Activated CD4-positive, alpha-beta T cell treated with anti-CD3 and anti-CD28 coated beads for 1 hour (primary cell): ENCODE measurements at regions not wholly inside any gene's neighbourhood (a gene's known extent, or its start where the extent isn't known, plus 50 kb on each side); places are given as distances from the start of the nearest gene placed in this dataset.

Experiments
- DNase-seq: peaks from one replicate; pipeline ENCODE4 v3.0.0-alpha.2; 2020

DNA sequence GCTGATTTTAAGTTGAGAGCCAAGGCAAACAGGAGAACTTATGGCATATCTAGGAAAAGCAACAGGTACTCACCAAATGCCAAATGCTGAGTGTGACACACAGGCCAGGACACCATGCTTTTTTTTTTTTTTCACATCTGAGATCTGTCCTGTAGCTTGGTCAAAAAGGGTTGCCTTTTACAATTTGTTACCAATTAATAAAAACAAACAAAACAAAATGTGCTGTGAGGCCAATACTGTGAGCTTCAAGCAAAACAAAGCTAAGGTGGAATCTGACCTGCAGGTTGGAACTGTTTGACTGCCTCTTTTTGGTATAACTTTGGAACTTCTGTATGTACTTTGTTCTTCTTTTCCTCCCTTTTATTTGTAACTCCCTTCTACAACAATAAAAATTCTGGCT, 548.5 kb upstream of the IGFBP7 start:
- DNase-seq: no peak

DNA sequence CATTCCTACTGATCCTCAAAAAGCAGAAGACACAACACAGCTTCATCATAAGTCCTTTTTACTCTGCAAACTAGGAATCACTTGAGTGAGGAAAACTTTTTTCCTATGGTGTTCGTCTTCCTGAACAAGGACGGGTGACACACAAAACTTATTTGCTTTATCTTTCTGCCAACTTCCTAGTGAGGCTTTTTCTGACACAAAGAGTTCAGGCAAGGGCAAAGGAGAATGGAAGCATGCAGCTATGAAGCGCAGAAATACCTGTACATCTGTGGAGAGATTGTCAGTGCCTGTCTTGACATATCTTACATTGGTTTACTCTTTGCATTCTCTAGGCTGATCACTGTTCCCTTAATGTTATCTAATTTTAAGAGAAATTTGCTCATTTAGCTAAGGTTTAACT, 548.0 kb upstream of the IGFBP7 start:
- DNase-seq: no peak

DNA sequence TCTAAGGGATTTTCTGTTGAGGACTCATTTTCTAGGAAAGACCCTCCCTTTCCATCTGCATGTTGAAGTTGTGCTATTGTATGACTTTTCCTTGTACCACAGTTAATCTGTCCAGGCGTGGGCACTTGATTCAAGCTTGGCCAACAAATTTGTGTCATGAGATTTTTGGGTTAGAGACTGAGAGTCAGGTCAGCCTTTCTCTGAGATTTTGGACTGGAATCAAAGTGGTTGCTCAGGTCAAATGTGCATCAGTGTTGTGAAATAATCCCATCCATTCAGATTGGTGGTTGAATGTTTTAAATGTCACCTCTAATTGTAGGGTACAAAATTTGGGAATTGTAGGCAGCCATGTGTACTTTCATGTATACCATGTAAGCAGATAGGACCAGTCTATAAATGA, 545.2 kb upstream of the IGFBP7 start:
- DNase-seq: no peak

DNA sequence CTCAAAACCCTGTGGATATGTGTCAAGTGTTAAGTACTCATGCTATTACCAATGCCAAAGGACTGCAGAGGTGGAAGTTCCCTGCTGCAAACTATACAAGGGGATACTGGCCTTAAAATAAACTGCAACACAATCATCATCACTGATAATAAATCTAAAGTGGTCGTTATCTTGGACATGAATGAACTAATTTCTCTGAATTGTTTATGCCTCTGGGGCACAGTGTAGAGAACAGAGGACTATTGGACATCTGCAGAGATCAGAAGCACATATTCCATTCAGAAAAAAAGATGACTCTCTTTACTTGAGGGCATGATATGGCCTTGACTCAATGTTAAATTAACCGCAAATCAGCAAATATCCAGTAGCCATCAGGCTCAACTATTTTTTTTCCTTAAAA, 542.6 kb upstream of the IGFBP7 start:
- no peak for DNase-seq

DNA sequence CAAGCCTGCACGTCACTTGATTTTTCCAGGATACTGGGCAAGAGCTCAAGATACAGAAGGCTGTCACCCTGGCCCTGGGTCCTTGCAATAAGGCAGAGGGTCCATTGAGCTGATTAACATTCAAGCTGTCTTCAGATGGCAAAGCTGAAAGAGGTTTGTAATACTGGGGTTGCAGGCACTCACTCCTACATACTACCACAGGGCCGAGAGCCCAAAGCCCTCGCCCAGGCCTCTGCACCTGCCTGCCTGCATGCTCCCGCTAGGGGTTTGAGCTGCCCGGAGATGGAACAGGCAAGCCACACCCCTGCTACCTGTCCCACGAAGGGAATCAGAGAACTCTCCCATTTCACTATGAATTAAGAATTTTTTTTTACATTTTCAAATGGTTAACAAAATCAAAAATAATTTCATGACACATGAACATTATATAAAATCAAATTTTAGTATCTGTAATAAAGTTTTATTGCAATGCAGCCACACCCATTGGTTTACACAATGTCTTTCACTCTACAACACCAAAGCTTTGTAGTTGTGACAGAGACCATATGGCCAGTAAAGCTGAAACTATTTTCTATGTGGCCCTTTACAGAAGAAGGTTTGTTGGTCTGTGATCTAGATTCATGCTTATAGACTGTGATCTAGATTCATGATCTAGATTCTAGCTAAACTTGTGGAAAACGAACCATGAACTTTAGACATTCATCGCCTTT, 530.4 kb upstream of the IGFBP7 start:
- no peak for DNase-seq

DNA sequence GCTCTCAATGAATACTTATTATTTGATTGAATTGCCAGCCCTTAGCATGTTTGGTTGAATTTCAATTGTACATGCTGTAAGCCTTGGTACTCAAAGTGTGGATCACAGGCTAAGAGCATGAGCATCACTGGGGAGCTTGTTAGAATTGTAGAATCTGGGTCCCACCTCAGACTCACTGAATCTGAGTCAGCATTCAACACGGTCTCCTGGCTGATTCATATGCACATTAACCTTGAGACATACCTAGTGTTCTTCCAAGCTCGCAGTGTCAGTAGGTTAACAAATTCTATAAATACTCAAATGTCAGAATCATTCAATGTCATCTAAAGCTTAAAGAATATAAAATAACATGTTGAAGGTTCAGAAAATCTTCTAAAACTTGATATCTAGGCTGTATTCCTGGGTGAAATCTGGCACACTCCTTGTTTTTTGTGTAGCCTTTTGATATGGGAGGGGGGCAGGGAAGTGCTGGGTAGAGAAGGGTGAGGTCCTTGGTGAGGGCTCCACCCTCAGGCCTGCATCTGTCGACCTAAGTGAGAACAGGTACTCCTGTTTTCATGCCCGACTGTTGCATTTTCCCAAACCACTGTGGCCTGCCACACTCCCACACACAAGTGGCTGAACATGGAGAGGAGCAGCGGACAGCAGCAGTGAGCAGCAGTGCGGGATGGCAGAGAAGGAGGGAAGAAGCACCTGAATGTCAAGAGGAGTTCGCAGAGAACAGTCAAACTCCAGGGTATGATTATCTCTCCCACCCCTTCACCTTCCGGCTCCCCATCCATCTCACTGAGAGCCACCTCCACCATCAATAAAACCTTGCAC, 529.6 kb upstream of the IGFBP7 start:
- no peak for DNase-seq

DNA sequence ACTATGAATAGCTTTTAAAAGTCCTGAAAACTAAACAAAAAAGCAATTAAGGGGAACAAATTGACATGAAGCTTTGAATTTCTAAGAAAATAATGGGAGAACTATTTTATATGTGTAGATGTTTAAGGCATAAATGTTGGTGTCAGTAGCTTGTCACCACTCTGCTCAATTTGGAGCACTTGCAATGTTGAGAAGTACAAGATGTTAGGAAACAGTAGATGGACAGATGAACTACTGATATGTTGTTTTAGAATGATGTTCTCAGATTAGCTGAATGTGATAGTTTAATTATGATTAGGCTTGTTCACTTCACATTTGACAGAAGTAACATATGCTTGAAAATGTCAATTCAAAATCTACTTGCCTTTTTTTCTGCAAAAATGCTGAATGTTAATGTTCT, 525.7 kb upstream of the IGFBP7 start:
- no peak for DNase-seq

DNA sequence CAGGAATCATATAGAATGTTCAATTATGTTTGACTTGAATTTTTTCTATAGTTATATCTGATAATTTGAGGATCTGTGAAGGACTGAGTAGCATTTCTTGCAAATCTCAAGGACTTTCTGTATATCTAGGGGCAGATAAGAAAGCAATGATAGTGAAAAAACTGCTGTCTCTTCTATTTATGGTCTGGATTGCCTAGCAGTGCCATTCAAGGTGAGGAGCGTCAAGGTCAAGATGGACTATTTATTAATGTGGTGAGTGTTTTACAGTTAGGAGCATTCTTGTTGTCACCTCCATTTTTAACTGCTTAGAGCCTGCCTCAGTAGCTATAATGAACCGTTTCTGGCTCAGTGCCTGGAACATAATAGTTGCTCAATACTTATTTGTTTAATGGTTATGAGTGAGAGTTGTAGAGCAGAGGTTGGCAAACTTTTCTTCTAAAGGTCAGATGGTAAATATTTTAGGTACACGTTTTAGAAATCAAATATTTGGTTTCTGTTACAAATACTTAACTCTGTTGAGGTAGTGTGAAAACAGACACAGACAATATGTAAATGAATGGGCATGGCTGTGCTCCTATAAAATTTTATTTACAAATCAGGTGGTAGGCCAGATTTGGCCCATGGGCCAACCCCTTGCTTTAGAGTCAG, 523.2 kb upstream of the IGFBP7 start:
- DNase-seq: no peak

DNA sequence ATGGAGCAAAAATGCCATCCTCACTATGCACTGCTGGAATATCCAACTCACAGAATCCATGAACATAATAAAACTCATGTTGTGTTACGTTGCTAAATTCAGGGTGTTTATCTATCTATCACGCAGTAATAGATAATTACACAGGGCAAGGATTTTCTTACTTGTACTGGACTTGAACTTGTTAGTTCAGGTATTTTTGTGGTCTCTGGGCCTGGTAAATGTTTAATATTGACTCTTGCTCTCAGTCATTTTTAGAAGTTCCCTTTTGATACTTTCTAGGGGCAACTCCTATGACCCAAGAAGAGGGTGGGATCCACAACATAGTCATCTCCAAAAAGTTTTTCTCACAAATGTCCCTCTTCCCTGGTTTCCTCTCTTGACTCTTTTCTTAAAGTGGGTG, 522.4 kb upstream of the IGFBP7 start:
- no peak for DNase-seq

DNA sequence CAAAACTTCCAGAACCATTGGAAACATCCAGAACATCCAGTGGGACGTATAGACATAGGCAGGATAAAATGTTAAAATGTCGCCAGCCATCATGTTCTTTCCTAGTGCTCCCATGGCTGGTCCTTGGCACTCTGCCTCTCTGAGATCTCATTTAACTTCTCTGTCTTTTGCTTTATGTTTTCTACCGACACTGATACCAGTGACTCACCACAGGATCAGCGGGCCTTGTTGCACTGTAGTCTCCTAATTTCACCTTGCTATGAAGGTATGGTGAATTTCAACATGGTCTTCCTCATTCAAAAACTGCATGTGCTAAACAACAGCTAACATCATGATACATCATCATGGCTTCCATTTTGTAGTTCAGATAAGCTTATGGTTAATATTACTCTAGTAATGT, 521.0 kb upstream of the IGFBP7 start:
- DNase-seq: no peak

DNA sequence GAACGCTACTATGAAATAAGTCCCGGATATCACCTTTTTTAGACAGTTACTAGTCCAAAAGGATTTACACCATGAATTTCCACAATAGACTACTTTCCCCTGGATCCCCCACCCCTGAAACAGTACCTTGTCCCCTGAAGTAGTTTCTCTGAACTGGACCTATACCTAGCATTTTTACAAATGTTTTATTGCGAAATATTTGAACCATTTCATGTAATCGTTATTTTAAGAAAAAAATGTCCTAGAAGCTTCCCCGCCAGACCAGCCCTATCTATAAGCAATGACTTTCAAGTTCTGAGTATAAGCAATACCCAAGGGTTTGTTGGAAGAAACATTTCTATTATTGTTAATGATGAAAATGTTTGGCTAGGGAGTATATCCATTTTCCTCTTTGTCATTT, 517.8 kb upstream of the IGFBP7 start:
- no peak for DNase-seq

DNA sequence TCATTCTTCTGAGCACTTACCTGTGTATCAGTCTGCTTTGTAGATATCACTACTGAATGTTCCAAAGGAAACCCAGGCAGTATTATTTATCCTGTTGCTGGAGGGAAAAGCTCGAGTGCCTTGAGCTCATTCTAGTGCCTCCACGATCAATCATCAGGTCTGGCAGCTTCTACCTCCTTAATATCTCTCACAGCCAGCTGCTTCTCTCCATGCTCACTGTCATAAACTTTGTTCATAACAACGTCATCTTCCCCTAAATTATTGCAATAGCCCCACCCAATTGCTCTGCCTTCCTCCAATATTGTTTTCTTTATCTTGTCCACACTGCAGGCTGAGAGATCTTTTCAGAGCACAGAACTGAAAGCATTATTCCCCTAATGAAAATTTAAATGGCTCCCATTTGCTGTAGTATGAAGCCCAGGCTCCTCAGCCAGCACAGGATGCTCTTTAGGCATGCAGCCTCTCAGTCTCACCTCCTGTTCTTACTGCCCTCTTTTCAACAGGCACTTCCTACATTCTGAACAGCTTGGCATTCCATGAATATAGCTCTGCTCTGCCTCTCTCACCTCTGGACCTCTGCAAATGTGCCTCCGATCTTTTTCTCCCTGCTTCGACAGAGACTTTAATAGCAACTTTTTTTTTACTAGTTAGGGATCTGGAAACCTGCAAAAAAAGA, 504.2 kb upstream of the IGFBP7 start:
- DNase-seq: no peak

DNA sequence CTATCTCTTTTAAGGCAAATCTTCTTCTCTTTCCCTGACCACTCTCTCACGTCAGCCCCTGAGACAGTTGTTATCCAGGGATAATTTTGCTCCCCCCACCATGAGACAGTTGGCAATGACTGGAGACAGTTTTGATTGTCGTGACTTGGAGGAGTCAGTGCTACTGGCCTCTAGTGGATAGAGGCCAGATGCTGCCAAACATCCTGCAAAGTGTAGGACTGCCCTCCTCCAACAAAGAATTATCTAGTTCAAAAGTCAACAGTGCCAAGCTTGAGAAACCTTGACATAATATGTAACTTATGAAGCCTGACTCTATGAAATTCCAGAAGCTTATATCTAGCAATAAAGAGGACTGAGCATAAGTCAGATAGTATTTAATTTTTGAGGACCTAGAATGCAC, 502.1 kb upstream of the IGFBP7 start:
- DNase-seq: no peak

DNA sequence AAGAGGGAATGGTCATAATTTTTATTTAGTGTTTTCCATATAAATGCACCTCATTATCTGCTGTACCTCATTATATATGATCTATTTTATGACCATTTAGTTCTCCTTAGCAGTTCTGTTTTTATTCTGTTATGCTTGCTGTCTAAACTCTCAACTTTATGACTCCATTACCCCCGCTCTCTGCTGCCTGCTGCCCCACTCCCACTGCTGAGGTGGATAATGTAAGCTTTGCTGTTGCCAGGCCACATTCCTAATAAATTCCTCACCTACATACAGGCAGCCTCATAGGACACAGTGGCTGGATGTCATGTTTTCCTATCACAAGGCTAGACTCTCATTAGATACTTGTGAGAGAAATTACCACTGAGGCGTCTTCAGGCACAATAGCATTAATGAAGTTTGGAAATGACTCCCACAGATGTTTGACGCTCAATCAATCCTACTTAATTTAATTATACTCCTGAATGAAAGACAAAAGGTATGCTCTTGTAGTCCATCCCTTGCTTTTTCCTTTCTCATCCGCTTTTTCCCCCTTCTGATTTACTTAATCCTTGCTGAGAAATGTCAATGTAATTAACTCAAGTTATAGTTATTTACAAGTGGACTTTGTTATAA, 497.5 kb upstream of the IGFBP7 start:
- no peak for DNase-seq

DNA sequence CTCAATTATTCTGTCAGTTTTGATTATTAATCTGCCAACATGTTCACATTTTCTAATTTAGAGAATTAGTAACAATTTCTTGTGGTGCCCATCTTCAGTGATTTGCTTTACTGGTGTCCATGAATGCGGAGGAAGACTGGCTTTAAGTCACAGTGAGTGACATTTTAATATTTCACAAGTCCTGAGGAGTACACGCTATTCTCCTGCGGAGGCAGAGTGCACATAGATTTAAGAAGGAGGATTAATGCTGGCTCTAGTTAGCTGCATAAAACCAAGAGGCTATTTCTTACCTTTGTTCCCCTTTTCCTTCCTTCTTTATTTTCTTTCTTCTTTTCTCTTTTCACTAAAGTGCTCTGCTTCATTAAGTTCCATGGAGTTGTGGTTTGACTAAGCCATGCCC, 495.2 kb upstream of the IGFBP7 start:
- no peak for DNase-seq

DNA sequence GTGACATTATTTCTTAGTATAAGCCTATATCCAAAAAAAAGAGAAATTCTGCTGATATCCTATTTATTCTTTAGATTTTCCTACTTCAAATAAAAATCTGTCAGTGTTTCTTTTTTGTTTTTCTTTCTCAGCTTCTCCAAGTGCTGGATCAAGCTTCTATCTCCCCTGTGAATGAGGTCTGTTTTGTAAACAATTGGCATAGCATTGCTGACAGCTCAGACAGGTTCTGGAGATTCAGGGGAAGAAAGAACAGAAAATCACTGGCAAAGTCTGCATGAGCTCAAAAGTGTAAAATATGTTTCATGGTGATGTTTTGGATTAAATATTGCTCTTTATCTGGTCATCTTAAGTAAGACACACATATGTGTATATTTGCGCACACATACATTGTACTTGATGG, 492.0 kb upstream of the IGFBP7 start:
- no peak for DNase-seq

DNA sequence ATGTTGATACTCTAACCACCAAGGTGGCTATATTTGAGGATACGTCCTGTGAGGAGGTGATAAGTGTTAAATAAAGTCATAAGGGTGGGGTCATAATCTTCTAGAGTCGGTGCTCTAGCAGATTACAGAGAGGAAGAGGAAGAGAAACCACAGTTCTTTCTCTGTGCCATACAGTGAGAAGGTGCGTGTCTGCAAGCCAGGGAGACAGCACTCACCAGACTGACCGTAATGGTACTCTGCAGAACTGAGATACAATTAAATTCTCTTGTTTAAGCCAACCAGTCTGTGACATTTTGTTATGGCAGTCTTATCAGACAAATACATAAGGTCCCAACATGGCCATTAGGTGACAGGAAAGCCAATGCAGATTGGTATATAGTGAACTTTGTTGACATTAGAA, 480.9 kb upstream of the IGFBP7 start:
- DNase-seq: no peak

DNA sequence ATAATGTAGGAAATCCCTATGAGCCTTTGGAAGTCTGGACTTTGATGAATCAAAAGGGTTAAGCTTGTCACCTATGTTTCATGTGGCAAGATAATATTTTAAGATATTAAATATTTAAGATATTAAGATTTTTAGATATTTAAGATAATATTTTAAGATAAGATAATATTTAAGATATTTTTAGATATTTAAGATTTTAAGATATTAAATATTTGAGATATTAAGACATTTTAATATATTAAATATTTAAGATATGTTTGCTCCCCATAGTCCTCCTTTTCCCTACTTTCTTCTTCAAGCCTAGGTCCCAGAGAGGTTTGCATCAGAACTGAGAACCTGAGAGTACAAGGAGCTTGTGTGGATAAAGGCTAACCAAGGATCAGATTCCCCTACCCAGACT, 478.4 kb upstream of the IGFBP7 start:
- DNase-seq: no peak

DNA sequence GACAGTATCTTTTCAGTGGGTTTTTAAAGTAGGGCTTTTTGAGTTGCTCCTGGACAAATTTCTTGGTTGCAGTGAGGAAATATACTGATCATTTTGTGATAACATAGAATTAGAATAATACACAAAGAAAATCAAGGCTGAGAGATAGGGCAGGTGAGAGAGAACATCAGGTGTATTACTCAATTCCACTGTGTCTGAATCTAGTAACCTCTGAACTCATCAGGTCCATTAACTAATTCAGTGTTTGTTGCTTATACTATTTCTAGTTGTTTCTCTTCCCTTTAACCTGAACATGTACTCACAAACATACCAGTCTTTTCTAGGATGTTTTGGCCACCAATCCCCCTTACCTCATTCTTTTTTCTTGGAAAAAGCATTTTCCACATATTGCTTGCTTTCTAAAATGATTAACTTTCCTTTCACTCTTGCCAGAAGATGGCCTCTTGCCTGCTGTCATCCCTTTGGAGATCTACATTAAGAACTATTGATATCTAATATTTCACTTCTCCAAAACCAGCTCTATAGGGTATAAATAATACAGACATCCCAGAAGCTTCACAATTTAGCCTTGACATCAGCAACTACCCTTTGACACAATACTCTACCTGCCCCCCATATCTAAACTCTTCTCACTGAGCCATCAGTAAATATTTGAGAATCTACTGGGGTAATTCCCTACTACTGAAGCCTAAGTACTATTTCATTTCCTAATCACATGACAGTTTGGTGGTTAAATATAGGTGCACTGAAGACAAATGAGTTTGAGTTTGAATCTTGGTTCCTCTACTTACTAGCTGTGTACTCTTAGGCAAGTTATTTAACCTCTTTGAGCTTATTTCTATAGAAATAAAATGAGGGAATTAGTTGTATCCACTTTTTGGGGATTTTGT, 470.8 kb upstream of the IGFBP7 start:
- no peak for DNase-seq

DNA sequence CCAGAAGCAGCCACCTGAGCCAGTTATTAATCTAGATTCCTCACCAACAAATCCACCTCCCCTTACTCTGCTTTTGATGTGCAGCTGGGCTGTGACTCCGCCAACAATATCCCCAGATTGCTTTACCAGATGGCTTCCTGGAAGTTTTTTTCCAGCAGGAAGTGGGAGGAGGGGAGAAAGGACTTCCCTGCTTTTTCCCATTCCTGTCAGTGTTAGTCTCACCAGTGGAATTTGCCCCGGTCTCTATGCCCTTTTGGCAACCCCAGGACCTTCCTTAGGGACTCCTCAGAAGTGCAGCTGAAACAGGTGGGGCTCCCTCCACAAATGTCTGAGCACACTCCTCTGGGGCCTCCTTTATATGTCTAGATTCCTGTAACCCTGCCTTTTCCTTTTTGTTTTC, 465.2 kb upstream of the IGFBP7 start:
- DNase-seq: no peak

DNA sequence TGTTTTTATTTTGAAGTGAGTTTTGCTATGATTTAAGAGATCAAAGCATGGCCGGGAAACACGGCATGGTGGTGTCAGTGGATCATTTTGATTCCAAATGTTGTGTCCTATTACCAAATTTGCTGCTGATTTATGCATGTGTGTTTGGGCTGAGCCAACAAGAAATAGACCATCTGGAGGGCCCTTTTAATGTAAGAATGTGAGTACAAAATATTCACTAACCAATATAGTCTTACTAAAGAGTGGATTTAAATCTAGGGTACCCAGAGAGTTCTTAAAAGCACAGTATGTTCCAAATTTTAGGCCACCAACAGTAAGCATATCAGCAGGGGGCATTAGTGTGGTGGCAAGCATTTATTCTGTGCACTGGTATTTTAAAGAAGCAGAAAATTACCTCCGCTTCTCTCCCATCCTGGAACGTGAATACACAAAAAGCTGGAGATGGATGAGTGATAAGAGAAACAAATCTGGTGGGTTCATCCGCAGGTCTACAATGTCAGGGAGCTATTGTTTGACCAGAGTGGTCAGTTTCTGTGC, 444.4 kb upstream of the IGFBP7 start:
- DNase-seq: no peak

DNA sequence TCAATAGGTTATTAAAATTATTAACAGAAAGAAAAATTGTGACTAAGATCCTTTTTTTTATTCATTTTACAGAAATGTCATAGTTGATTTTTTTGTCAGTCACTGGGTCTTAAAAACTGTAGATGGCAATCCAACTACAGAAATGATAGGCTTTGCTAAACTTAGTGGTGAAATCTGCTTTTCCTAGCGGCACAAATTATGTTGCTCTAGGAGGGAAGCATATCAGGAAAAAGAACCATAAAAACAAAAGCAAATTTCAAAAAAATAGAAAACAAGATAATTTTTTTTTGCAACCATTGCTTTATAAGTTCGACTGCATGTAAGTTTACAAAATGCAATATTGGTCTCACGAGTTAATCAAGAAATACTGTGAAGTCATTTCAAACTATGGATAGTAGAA, 443.5 kb upstream of the IGFBP7 start:
- DNase-seq: no peak
